B cell (primary cell): ENCODE measurements at regions not wholly inside any gene's neighbourhood (a gene's known extent, or its start where the extent isn't known, plus 50 kb on each side); places are given as distances from the start of the nearest gene placed in this dataset.

Experiments used
- ATAC-seq: fragments of 200-7000 bp; cut with Tn5 transposase; one replicate; pipeline ENCODE4 v1.10.0; 2021; ENCODE audit warnings: low read depth, mild to moderate bottlenecking, moderate number of reproducible peaks, moderate library complexity
- CTCF ChIA-PET: fragments of 350-600 bp; sonication (Branson Sonifier 250); formaldehyde crosslinking; loops from one replicate; lab custom pipeline; 2021; ENCODE audit warnings: antibody characterized with exemption, inconsistent platforms; lab: Charles Lee
- POLR2A ChIA-PET: fragments of 350-600 bp; sonication (Branson Sonifier 250); formaldehyde crosslinking; loops from one replicate; lab custom pipeline; 2021; ENCODE audit warnings: antibody characterized with exemption; lab: Charles Lee
- DNase-seq: peaks from one replicate; pipeline ENCODE4 v3.0.0; 2013
- H2AFZ ChIP-seq: 2 replicates; pipeline ENCODE4 v1.6.1; 2012; ENCODE audit warnings: mild to moderate bottlenecking, low read depth, low read length; ENCODE audit not compliant: insufficient read depth, poor library complexity, severe bottlenecking
- H3K27ac ChIP-seq, 2 donors: 1 replicate in 1 of 2; 2 replicates in 1 of 2; pipeline ENCODE4 v1.5.1; 2012 to 2013; ENCODE audit warnings: low read length in 2 of 2, mild to moderate bottlenecking in 2 of 2, moderate library complexity in 1 of 2
- H3K27me3 ChIP-seq, 4 experiments: fragments of 200-600 bp in 1 of 4; sonication (generic) in 1 of 4; replicated peaks in 1 of 4; 1 replicate in 2 of 4; 2 replicates in 2 of 4; pipeline versions ENCODE4 v1.6.1 to v1.7.0; 2013 to 2016; ENCODE audit warnings: low read length in 3 of 4, mild to moderate bottlenecking in 2 of 4, mixed read lengths in 1 of 4, moderate library complexity in 1 of 4; ENCODE audit not compliant: insufficient read depth in 4 of 4, control insufficient read depth in 3 of 4; ENCODE audit errors: control extremely low read depth in 1 of 4
- H3K36me3 ChIP-seq, 2 experiments: replicated peaks in 1 of 2; 1 replicate in 1 of 2; 2 replicates in 1 of 2; pipeline versions ENCODE4 v1.6.1 to v1.7.1; 2013; ENCODE audit warnings: low read length in 1 of 2; ENCODE audit not compliant: insufficient read depth in 2 of 2, control insufficient read depth in 1 of 2; ENCODE audit errors: control extremely low read depth in 1 of 2, extremely low read depth in 1 of 2
- H3K4me1 ChIP-seq, 2 donors: fragments of 200-600 bp in 1 of 2; sonication (generic) in 1 of 2; 1 replicate in 1 of 2; 2 replicates in 1 of 2; pipeline versions ENCODE4 v1.5.1 to v1.6.1; 2013 to 2017; ENCODE audit warnings: low read length in 2 of 2; ENCODE audit not compliant: control insufficient read depth in 2 of 2, insufficient read depth in 2 of 2
- H3K4me2 ChIP-seq: replicated peaks from 2 replicates; pipeline ENCODE3; 2012; ENCODE audit warnings: mild to moderate bottlenecking, low read depth, low read length; ENCODE audit not compliant: poor library complexity, severe bottlenecking
- H3K4me3 ChIP-seq, 5 experiments: fragments of 200-600 bp in 1 of 5; sonication (generic) in 1 of 5; 1 replicate in 3 of 5; 2 replicates in 2 of 5; pipeline versions ENCODE4 v1.5.1 to v1.7.0; 2011 to 2016; ENCODE audit warnings: low read length in 4 of 5, mild to moderate bottlenecking in 4 of 5, low read depth in 2 of 5, control low read depth in 1 of 5, moderate library complexity in 1 of 5; ENCODE audit not compliant: insufficient read depth in 1 of 5; ENCODE audit errors: control extremely low read depth in 1 of 5, extremely low read depth in 1 of 5
- H3K79me2 ChIP-seq: fragments of 200-600 bp; sonication (generic); one replicate; pipeline ENCODE4 v1.6.0; 2016; ENCODE audit warnings: low read length; ENCODE audit not compliant: control insufficient read depth, insufficient read depth
- H3K9ac ChIP-seq: fragments of 200-600 bp; sonication (generic); 2 replicates; pipeline ENCODE4 v1.6.1; 2017; ENCODE audit warnings: mild to moderate bottlenecking, low read length, moderate library complexity
- H3K9me3 ChIP-seq, 3 donors: one replicate each; pipeline versions ENCODE4 v1.6.1 to v1.7.1; 2013; ENCODE audit warnings: low read length in 2 of 3; ENCODE audit not compliant: control insufficient read depth in 2 of 3, insufficient read depth in 1 of 3; ENCODE audit errors: control extremely low read depth in 1 of 3
- H4K20me1 ChIP-seq: 2 replicates; pipeline ENCODE4 v1.6.0; 2012; ENCODE audit warnings: mild to moderate bottlenecking, low read length; ENCODE audit not compliant: insufficient read depth, control insufficient read depth, poor library complexity, severe bottlenecking
- H3K27ac Mint-ChIP-seq: one replicate; pipeline ENCODE4 v1.8.0; 2021; ENCODE audit warnings: mixed read lengths
- H3K27me3 Mint-ChIP-seq: one replicate; pipeline ENCODE4 v1.8.0; 2021; ENCODE audit warnings: mixed read lengths
- H3K4me1 Mint-ChIP-seq: one replicate; pipeline ENCODE4 v1.8.0; 2021; ENCODE audit warnings: mixed read lengths
- H3K4me3 Mint-ChIP-seq: one replicate; pipeline ENCODE4 v1.8.0; 2021; ENCODE audit warnings: mixed read lengths
- H3K9me3 Mint-ChIP-seq: one replicate; pipeline ENCODE4 v1.8.0; 2022; ENCODE audit warnings: mixed read lengths; ENCODE audit not compliant: insufficient read depth
- CTCF ChIP-seq: fragments of 200-600 bp; IDR thresholded peaks from one replicate; pipeline ENCODE4 v1.8.0; 2022; ENCODE audit warnings: antibody characterized with exemption, mild to moderate bottlenecking
- EZH2 ChIP-seq: IDR thresholded peaks from 2 replicates; pipeline ENCODE4 v1.6.1; 2012; ENCODE audit warnings: borderline replicate concordance, low read depth, mild to moderate bottlenecking, moderate library complexity, low read length; ENCODE audit not compliant: insufficient read depth, poor library complexity, severe bottlenecking
- WGBS: methylation state at CpG from one replicate; pipeline ENCODE4 v1.1.5; 2013; ENCODE audit warnings: missing lambda C conversion rate; ENCODE audit not compliant: insufficient coverage; 5-methylcytosine and 5-hydroxymethylcytosine counted together
- intact Hi-C: fragments of 100-400 bp; cut with micrococcal nuclease; formaldehyde crosslinking; loops from one replicate; pipeline ENCODE4 v1.10.0; 2022

DNA sequence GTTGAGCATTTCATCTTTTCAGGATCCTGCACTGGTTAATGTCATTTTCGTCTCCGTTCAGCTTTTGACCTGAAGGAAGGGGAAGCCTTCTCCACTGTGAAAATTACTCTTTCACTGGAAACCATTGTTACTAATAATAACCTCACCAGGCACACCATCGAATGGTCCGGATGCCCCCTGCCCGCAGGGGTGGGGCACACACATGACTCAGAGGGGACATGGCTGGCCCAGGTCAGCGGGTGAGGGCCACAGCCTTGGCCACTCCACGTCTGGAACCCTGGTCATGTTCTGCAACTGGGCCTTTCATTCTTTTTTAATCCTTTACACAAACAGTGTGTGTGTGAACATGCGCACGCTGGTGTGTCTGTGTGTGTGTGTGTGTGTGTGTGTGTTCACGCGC lies 191.8 kb downstream of the BCOR start:
- no peaks in the 10 kb centered on the region for H3K79me2 ChIP-seq
- H3K4me3 ChIP-seq: no peak overlapping the region
- 17% methylated on average over 5 of the region's 11 CpGs for WGBS
- no peaks in the 10 kb centered on the region for H3K27me3 Mint-ChIP-seq
- H3K4me3 Mint-ChIP-seq: no peak overlapping the region
- no peaks in the 10 kb centered on the region for H3K9me3 Mint-ChIP-seq
- TF ChIP-seq CTCF: no peak
- TF ChIP-seq EZH2: no peak
- no peaks in the 10 kb centered on the region for H3K27me3 ChIP-seq
- no peak overlapping the region for H3K4me2 ChIP-seq
- DNase-seq (no peak), ATAC-seq (no peak)
- POLR2A ChIA-PET: no interaction called here
- H3K9ac ChIP-seq: no peak overlapping the region
- no peaks in the 10 kb centered on the region for H3K4me1 Mint-ChIP-seq
- H3K36me3 ChIP-seq: no peaks in the 10 kb centered on the region
- intact Hi-C loops: no loop called here
- H3K27ac Mint-ChIP-seq: no peak overlapping the region
- no peak overlapping the region for H3K27ac ChIP-seq
- no peak overlapping the region for H2AFZ ChIP-seq
- H4K20me1 ChIP-seq: no peaks in the 10 kb centered on the region
- no peaks in the 10 kb centered on the region for H3K4me1 ChIP-seq
- CTCF ChIA-PET: interaction anchor here (0.6 kb wide), 1 partner anchor 174 kb away, joined by 3 read pairs; no protein-coding TSS in a partner anchor
- H3K9me3 ChIP-seq: no peaks in the 10 kb centered on the region

DNA sequence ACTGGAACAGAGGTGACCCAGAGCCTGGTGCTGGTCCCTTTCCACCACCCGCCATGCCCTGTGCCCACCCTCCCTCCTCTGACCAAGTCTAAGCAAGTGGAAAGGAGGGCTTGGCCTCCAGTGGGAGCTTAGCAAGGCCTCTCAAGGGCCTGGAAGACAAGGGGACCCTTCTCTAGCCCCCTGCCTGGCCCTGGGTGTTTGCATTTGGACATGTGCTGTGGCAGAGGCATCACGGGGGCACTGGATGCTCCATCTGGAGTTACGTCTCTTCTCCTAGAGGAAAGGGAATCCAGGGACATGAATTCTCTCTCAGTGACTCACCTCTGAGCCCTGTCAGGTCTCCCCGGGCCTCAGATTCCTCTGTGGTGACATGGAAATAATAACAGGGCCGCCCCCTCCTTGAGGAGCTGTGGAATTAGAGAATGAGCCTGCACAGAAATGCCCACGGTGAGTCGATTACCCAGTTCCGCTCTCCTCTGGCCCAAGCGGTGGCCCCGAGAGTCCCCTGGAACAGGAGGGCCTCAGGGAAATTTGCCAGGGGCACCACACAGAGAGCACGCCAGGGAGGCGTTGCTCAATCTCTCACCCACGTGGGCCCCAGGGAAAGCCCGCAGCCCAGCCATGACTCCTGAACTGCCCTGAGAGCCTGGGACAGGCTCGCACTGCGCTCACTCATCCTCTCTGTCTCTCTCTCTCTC lies 189.6 kb downstream of the BCOR start:
- no peak overlapping the region for H3K9ac ChIP-seq

More for the DNA sequence above, 189.6 kb downstream of the BCOR start:
- H3K36me3 ChIP-seq: no peaks in the 10 kb centered on the region
- Mint-ChIP-seq H3K4me3 (no peak overlapping the region), H3K27ac (no peak overlapping the region), H3K9me3 (no peaks in the 10 kb centered on the region), H3K4me1 (no peaks in the 10 kb centered on the region), H3K27me3 (no peaks in the 10 kb centered on the region)
- H2AFZ ChIP-seq: no peak overlapping the region
- ChIA-PET POLR2A (no interaction called here), CTCF (no interaction called here)
- H3K27ac ChIP-seq: no peak overlapping the region
- H3K4me1 ChIP-seq: no peaks in the 10 kb centered on the region
- H3K4me2 ChIP-seq: no peak overlapping the region
- no peaks in the 10 kb centered on the region for H3K79me2 ChIP-seq
- no peak overlapping the region for H3K4me3 ChIP-seq
- no peaks in the 10 kb centered on the region for H4K20me1 ChIP-seq
- WGBS: 67% methylated on average over 11 of the region's 16 CpGs
- no peaks in the 10 kb centered on the region for H3K27me3 ChIP-seq
- no peaks in the 10 kb centered on the region for H3K9me3 ChIP-seq
- intact Hi-C loops: no loop called here
- TF ChIP-seq EZH2 (no peak), CTCF (no peak)
- ATAC-seq (no peak), DNase-seq (no peak)
